ENCODE measurements at regions not wholly inside any gene's neighbourhood (a gene's known extent, or its start where the extent isn't known, plus 50 kb on each side); places are given as distances from the start of the nearest gene placed in this dataset.

DNA sequence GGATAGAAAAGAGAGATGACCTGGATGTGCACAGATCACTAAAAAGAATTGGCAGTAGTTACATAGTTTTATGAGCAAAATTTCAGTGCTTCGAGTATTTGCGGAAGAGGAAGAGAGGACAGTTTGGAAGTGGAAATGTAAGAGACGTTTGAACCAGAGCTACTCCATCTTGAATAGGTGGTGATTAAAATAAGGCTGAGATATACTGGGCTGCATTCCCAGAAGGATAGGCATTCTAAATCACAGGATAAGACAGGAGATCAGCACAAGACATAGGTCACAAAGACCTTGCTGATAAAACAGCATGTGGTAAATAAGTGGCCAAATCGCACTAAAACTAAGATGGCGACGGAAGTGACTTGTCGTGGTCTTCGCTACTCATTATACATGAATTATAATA lies 453.3 kb downstream of the COL11A1 start:
- Mint-ChIP-seq H3K4me1 (ENCODE audit: low read depth) (no peaks in the 10 kb centered on the region), H3K9me3 (ENCODE audit: low read depth) (no peaks in the 10 kb centered on the region), H3K27ac (ENCODE audit: unreplicated experiment) (no peak overlapping the region), H3K36me3 (ENCODE audit: low read depth) (no peaks in the 10 kb centered on the region), H3K27me3 (ENCODE audit: low read depth) (peaks cover 20% of the 10 kb centered on the region), H3K4me3 (ENCODE audit: unreplicated experiment) (no peak overlapping the region)
- TF ChIP-seq, protein P1, sequence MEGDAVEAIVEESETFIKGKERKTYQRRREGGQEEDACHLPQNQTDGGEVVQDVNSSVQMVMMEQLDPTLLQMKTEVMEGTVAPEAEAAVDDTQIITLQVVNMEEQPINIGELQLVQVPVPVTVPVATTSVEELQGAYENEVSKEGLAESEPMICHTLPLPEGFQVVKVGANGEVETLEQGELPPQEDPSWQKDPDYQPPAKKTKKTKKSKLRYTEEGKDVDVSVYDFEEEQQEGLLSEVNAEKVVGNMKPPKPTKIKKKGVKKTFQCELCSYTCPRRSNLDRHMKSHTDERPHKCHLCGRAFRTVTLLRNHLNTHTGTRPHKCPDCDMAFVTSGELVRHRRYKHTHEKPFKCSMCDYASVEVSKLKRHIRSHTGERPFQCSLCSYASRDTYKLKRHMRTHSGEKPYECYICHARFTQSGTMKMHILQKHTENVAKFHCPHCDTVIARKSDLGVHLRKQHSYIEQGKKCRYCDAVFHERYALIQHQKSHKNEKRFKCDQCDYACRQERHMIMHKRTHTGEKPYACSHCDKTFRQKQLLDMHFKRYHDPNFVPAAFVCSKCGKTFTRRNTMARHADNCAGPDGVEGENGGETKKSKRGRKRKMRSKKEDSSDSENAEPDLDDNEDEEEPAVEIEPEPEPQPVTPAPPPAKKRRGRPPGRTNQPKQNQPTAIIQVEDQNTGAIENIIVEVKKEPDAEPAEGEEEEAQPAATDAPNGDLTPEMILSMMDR (IDR thresholded peaks at IDR 0.05): no peak
- no peak for DNase-seq (ENCODE audit: low spot score)

DNA sequence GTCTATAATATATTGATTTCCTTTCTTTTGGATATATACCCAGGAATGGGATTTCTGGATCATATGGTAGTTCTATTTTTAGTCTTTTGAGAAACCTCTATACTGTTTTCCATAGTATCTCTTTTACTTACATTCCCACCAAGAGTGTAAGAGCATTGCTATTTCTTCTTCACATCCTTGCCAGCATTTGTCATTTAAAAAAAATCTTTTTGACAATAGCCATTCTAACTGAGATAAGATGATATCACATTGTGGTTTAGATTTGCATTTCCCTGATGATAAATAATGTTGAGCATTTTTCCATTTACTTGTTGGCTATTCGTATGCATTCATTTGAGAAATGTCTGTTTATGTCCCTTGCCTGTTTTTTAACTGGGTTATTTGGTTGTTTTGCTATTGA lies 467.4 kb downstream of the COL11A1 start:
- H3K4me3 Mint-ChIP-seq (ENCODE audit: unreplicated experiment): no peak overlapping the region
- H3K4me1 Mint-ChIP-seq (ENCODE audit: low read depth): no peaks in the 10 kb centered on the region
- TF ChIP-seq, protein P1 (IDR thresholded peaks at IDR 0.05): no peak
- no peaks in the 10 kb centered on the region for H3K36me3 Mint-ChIP-seq (ENCODE audit: low read depth)
- no peak overlapping the region for H3K27ac Mint-ChIP-seq (ENCODE audit: unreplicated experiment)
- no peak for DNase-seq (ENCODE audit: low spot score)
- H3K27me3 Mint-ChIP-seq (ENCODE audit: low read depth): peaks cover 13% of the 10 kb centered on the region
- no peaks in the 10 kb centered on the region for H3K9me3 Mint-ChIP-seq (ENCODE audit: low read depth)

DNA sequence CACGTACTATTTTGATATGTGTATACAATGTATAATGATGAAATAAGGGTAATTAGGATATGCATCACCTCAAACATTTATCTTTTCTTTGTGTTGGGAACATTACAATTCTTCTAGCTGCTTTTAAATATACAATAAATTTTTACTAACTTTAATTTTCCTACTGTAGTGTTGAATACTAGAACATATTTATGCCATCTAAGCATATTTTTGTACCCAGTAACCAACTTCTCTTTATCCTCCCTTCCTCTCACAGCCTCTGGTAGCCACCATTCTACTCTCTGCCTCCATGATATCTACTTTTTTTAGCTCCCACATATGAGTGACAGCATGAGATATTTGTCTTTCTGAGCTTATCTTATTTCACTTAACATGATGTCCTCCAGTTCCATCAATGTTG lies 468.0 kb downstream of the COL11A1 start:
- no peak overlapping the region for H3K27ac Mint-ChIP-seq (ENCODE audit: unreplicated experiment)
- no peaks in the 10 kb centered on the region for H3K4me1 Mint-ChIP-seq (ENCODE audit: low read depth)
- TF ChIP-seq, protein P1 (IDR thresholded peaks at IDR 0.05): no peak
- no peak for DNase-seq (ENCODE audit: low spot score)
- no peaks in the 10 kb centered on the region for H3K36me3 Mint-ChIP-seq (ENCODE audit: low read depth)
- peaks cover 13% of the 10 kb centered on the region for H3K27me3 Mint-ChIP-seq (ENCODE audit: low read depth)
- H3K4me3 Mint-ChIP-seq (ENCODE audit: unreplicated experiment): no peak overlapping the region
- H3K9me3 Mint-ChIP-seq (ENCODE audit: low read depth): no peaks in the 10 kb centered on the region

DNA sequence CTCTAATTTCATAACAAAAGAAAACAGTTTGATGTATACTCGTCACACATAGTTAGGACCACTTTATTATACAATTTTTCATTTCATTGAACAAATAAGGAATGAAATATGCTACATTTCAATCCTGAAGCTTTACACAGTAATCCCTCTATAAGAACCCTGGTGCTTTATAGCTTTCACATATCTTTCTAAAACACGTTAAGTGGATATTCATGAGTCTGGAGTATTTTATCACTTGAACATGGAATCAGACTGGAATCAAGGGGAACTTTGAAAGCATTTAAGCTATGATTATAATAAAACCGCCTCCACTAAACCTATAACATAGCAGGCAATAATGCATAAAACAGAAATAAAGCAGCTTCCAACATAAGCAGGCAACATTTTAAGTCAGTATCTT lies 476.6 kb downstream of the COL11A1 start:
- H3K9me3 Mint-ChIP-seq (ENCODE audit: low read depth): no peaks in the 10 kb centered on the region

DNA sequence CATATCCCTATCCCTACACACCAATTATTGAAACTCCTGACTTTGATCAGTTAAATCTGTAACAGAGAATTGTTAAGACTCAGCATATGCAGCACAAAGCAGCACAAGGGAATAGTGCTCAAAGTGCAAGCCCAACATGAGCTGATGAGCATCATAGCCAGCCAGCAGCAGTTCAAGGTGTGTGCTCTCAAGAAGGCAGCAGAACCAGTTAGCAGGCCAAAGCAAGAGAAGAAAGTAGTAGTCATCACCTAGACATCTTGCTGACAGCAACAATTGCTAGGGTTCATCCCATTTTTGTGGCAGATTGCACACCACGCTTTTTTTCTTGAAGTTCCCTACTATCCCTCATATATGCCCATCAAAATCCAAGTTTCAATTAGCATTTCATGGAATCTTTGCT lies 478.3 kb downstream of the COL11A1 start:
- Mint-ChIP-seq H3K36me3 (ENCODE audit: low read depth) (no peaks in the 10 kb centered on the region), H3K27me3 (ENCODE audit: low read depth) (peaks cover 17% of the 10 kb centered on the region), H3K4me3 (ENCODE audit: unreplicated experiment) (no peak overlapping the region), H3K4me1 (ENCODE audit: low read depth) (no peaks in the 10 kb centered on the region), H3K27ac (ENCODE audit: unreplicated experiment) (no peak overlapping the region), H3K9me3 (ENCODE audit: low read depth) (no peaks in the 10 kb centered on the region)
- DNase-seq (ENCODE audit: low spot score): no peak
- TF ChIP-seq, protein P1 (IDR thresholded peaks at IDR 0.05): no peak

More for the DNA sequence above, 476.6 kb downstream of the COL11A1 start:
- DNase-seq (ENCODE audit: low spot score): no peak
- H3K4me1 Mint-ChIP-seq (ENCODE audit: low read depth): no peaks in the 10 kb centered on the region
- H3K36me3 Mint-ChIP-seq (ENCODE audit: low read depth): no peaks in the 10 kb centered on the region
- TF ChIP-seq, protein P1 (IDR thresholded peaks at IDR 0.05): no peak
- no peak overlapping the region for H3K4me3 Mint-ChIP-seq (ENCODE audit: unreplicated experiment)
- peaks cover 17% of the 10 kb centered on the region for H3K27me3 Mint-ChIP-seq (ENCODE audit: low read depth)
- no peak overlapping the region for H3K27ac Mint-ChIP-seq (ENCODE audit: unreplicated experiment)

Measured in chondrocyte (in vitro differentiated cells).